HUES64 (cell line): ENCODE measurements at regions not wholly inside any gene's neighbourhood (a gene's known extent, or its start where the extent isn't known, plus 50 kb on each side); places are given as distances from the start of the nearest gene placed in this dataset.

ENCODE experiments used
- H3K27ac ChIP-seq: 2 replicates; pipeline ENCODE4 v1.7.0; 2013; ENCODE audit warnings: low read depth, low read length, inconsistent platforms
- H3K27me3 ChIP-seq: 2 replicates; pipeline ENCODE4 v1.6.1; 2013; ENCODE audit warnings: mild to moderate bottlenecking, low read length; ENCODE audit not compliant: insufficient read depth
- H3K36me3 ChIP-seq: 2 replicates; pipeline ENCODE4 v1.6.1; 2013; ENCODE audit warnings: mild to moderate bottlenecking, low read length; ENCODE audit not compliant: insufficient read depth
- H3K4me1 ChIP-seq: 2 replicates; pipeline ENCODE4 v1.6.1; 2013; ENCODE audit warnings: mild to moderate bottlenecking, low read length, moderate library complexity; ENCODE audit not compliant: insufficient read depth
- H3K4me3 ChIP-seq: 2 replicates; pipeline ENCODE4 v1.5.1; 2013; ENCODE audit warnings: mild to moderate bottlenecking, low read length, moderate library complexity
- H3K9ac ChIP-seq: 2 replicates; pipeline ENCODE4 v1.6.1; 2013; ENCODE audit warnings: mild to moderate bottlenecking, low read depth, low read length
- H3K9me3 ChIP-seq: 2 replicates; pipeline ENCODE4 v1.6.1; 2013; ENCODE audit warnings: low read depth, low read length; ENCODE audit not compliant: insufficient read depth
- WGBS: fragments of 150-250, 120-280 bp; methylation state at CpG from one replicate; pipeline ENCODE4 v1.1.7; 2013; ENCODE audit warnings: missing lambda C conversion rate; 5-methylcytosine and 5-hydroxymethylcytosine counted together

- Histone ChIP-seq H3K4me3 (no peak overlapping the region), H3K4me1 (peaks cover 16% of the 10 kb centered on the region), H3K9ac (no peak overlapping the region), H3K27ac (no peak overlapping the region), H3K27me3 (no peaks in the 10 kb centered on the region), H3K36me3 (no peaks in the 10 kb centered on the region), H3K9me3 (no peaks in the 10 kb centered on the region)
- 81% methylated on average over 15 of the region's 15 CpGs for WGBS
These were observed 76.6 kb upstream of the SPATA13 start for GRCh38 chr13:24083722-24084421.

GRCh38 chr13:24085662-24086061 lies 74.9 kb upstream of the SPATA13 start:
- no peaks in the 10 kb centered on the region for H3K9me3 ChIP-seq
- 82% methylated on average over 4 of the region's 4 CpGs for WGBS
- no peak overlapping the region for H3K9ac ChIP-seq
- no peak overlapping the region for H3K4me3 ChIP-seq
- no peaks in the 10 kb centered on the region for H3K36me3 ChIP-seq
- H3K27me3 ChIP-seq = no peaks in the 10 kb centered on the region
- no peak overlapping the region for H3K27ac ChIP-seq
- H3K4me1 ChIP-seq = peaks cover 16% of the 10 kb centered on the region

- WGBS = 86% methylated on average over 6 of the region's 6 CpGs
- no peaks in the 10 kb centered on the region for H3K27me3 ChIP-seq
- peaks cover 16% of the 10 kb centered on the region for H3K4me1 ChIP-seq
These were observed 73.9 kb upstream of the SPATA13 start for GRCh38 chr13:24086642-24087041.

GRCh38 chr13:24087605-24088225 lies 72.8 kb upstream of the SPATA13 start:
- WGBS = 89% methylated on average over 7 of the region's 7 CpGs
- no peaks in the 10 kb centered on the region for H3K9me3 ChIP-seq
- no peaks in the 10 kb centered on the region for H3K36me3 ChIP-seq
- no peak overlapping the region for H3K9ac ChIP-seq
- no peak overlapping the region for H3K4me3 ChIP-seq
- no peaks in the 10 kb centered on the region for H3K27me3 ChIP-seq
- peaks cover 16% of the 10 kb centered on the region for H3K4me1 ChIP-seq
- H3K27ac ChIP-seq = no peak overlapping the region

More at GRCh38 chr13:24086642-24087041, 73.9 kb upstream of the SPATA13 start:
- Histone ChIP-seq H3K9ac (no peak overlapping the region), H3K27ac (no peak overlapping the region), H3K4me3 (no peak overlapping the region), H3K9me3 (no peaks in the 10 kb centered on the region), H3K36me3 (no peaks in the 10 kb centered on the region)

GRCh38 chr13:24090049-24090448 lies 70.5 kb upstream of the SPATA13 start:
- no peaks in the 10 kb centered on the region for H3K36me3 ChIP-seq
- no peak overlapping the region for H3K4me3 ChIP-seq

GRCh38 chr13:24091080-24091479 lies 69.4 kb upstream of the SPATA13 start:
- no peak overlapping the region for H3K4me3 ChIP-seq
- no peaks in the 10 kb centered on the region for H3K36me3 ChIP-seq
- H3K27me3 ChIP-seq = no peaks in the 10 kb centered on the region
- H3K9ac ChIP-seq = no peak overlapping the region
- WGBS = 93% methylated on average over 4 of the region's 4 CpGs
- no peaks in the 10 kb centered on the region for H3K9me3 ChIP-seq
- peaks cover 6% of the 10 kb centered on the region; the same call in 1 of the 2 replicates for H3K4me1 ChIP-seq
- H3K27ac ChIP-seq = no peak overlapping the region

More at GRCh38 chr13:24090049-24090448, 70.5 kb upstream of the SPATA13 start:
- Histone ChIP-seq H3K4me1 (peaks cover 11% of the 10 kb centered on the region; the same call in 1 of the 2 replicates), H3K9me3 (no peaks in the 10 kb centered on the region), H3K27ac (no peak overlapping the region), H3K27me3 (no peaks in the 10 kb centered on the region), H3K9ac (no peak overlapping the region)
- WGBS = 91% methylated on average over 1 of the region's 1 CpG

GRCh38 chr13:24092108-24092507 lies 68.4 kb upstream of the SPATA13 start:
- Histone ChIP-seq H3K36me3 (no peaks in the 10 kb centered on the region), H3K4me3 (no peak overlapping the region), H3K4me1 (peaks cover 6% of the 10 kb centered on the region; the same call in 1 of the 2 replicates), H3K27me3 (no peaks in the 10 kb centered on the region), H3K9me3 (no peaks in the 10 kb centered on the region), H3K9ac (no peak overlapping the region), H3K27ac (no peak overlapping the region)
- 90% methylated on average over 1 of the region's 1 CpG for WGBS

- H3K27me3 ChIP-seq = no peaks in the 10 kb centered on the region
- WGBS = 69% methylated on average over 3 of the region's 3 CpGs
- no peak overlapping the region for H3K4me3 ChIP-seq
- H3K9me3 ChIP-seq = no peaks in the 10 kb centered on the region
- H3K4me1 ChIP-seq = peaks cover 6% of the 10 kb centered on the region; the same call in 1 of the 2 replicates
- no peaks in the 10 kb centered on the region for H3K36me3 ChIP-seq
- H3K9ac ChIP-seq = no peak overlapping the region
- no peak overlapping the region for H3K27ac ChIP-seq
These were observed 67.5 kb upstream of the SPATA13 start for GRCh38 chr13:24093047-24093446.

GRCh38 chr13:24096659-24097058 lies 63.9 kb upstream of the SPATA13 start:
- 83% methylated on average over 3 of the region's 3 CpGs for WGBS
- H3K4me1 ChIP-seq = peaks cover 6% of the 10 kb centered on the region; the same call in 1 of the 2 replicates

GRCh38 chr13:24097064-24097463 lies 63.5 kb upstream of the SPATA13 start:
- no peak overlapping the region for H3K4me3 ChIP-seq
- no peaks in the 10 kb centered on the region for H3K36me3 ChIP-seq
- WGBS = 91% methylated on average over 4 of the region's 4 CpGs
- H3K27me3 ChIP-seq = no peaks in the 10 kb centered on the region
- H3K9ac ChIP-seq = no peak overlapping the region
- no peak overlapping the region for H3K27ac ChIP-seq
- no peaks in the 10 kb centered on the region for H3K9me3 ChIP-seq
- H3K4me1 ChIP-seq = peaks cover 6% of the 10 kb centered on the region; the same call in 1 of the 2 replicates

More at GRCh38 chr13:24096659-24097058, 63.9 kb upstream of the SPATA13 start:
- H3K36me3 ChIP-seq = no peaks in the 10 kb centered on the region
- no peak overlapping the region for H3K9ac ChIP-seq
- H3K4me3 ChIP-seq = no peak overlapping the region
- no peaks in the 10 kb centered on the region for H3K27me3 ChIP-seq
- no peaks in the 10 kb centered on the region for H3K9me3 ChIP-seq
- H3K27ac ChIP-seq = no peak overlapping the region

- Histone ChIP-seq H3K9me3 (no peaks in the 10 kb centered on the region), H3K27ac (no peak overlapping the region), H3K9ac (no peak overlapping the region), H3K4me1 (peaks cover 6% of the 10 kb centered on the region; the same call in 1 of the 2 replicates), H3K36me3 (no peaks in the 10 kb centered on the region), H3K4me3 (no peak overlapping the region), H3K27me3 (no peaks in the 10 kb centered on the region)
- 91% methylated on average over 6 of the region's 6 CpGs for WGBS
These were observed 62.9 kb upstream of the SPATA13 start for GRCh38 chr13:24097667-24098066.
